Upper lobe of right lung (tissue), 1 donor: ENCODE measurements at regions not wholly inside any gene's neighbourhood (a gene's known extent, or its start where the extent isn't known, plus 50 kb on each side); places are given as distances from the start of the nearest gene placed in this dataset.

ENCODE experiments used
- ATAC-seq: fragments of 200-7000 bp; cut with Tn5 transposase; one replicate; pipeline ENCODE4 v1.9.1; 2020; ENCODE audit warnings: mild to moderate bottlenecking, moderate library complexity
- DNase-seq: peaks from one replicate; pipeline ENCODE4 v3.0.0-alpha.2; 2020
- H3K27ac ChIP-seq: fragments of 200-600 bp; one replicate; pipeline ENCODE4 v1.8.0; 2022
- H3K27me3 ChIP-seq: fragments of 200-600 bp; one replicate; pipeline ENCODE4 v1.8.0; 2022; ENCODE audit warnings: mild to moderate bottlenecking
- H3K36me3 ChIP-seq: fragments of 200-600 bp; one replicate; pipeline ENCODE4 v1.8.0; 2022
- H3K4me1 ChIP-seq: fragments of 200-600 bp; one replicate; pipeline ENCODE4 v1.8.0; 2022
- H3K4me3 ChIP-seq: fragments of 200-600 bp; one replicate; pipeline ENCODE4 v1.8.0; 2022; ENCODE audit warnings: mild to moderate bottlenecking
- H3K9me3 ChIP-seq: fragments of 200-600 bp; one replicate; pipeline ENCODE4 v1.8.0; 2022
- intact Hi-C: fragments of 100-400 bp; cut with DNase I; formaldehyde crosslinking; loops from one replicate; pipeline ENCODE4 v1.11.0; 2022
- TF ChIP-seq, protein P1 (sequence below): fragments of 200-600 bp; IDR thresholded peaks from one replicate; pipeline ENCODE4 v1.8.0; 2022; ENCODE audit warnings: antibody characterized with exemption
- donor health status: DM: no; HTN: yes; CAD: no; lungs with severe emphysema.

DNA sequence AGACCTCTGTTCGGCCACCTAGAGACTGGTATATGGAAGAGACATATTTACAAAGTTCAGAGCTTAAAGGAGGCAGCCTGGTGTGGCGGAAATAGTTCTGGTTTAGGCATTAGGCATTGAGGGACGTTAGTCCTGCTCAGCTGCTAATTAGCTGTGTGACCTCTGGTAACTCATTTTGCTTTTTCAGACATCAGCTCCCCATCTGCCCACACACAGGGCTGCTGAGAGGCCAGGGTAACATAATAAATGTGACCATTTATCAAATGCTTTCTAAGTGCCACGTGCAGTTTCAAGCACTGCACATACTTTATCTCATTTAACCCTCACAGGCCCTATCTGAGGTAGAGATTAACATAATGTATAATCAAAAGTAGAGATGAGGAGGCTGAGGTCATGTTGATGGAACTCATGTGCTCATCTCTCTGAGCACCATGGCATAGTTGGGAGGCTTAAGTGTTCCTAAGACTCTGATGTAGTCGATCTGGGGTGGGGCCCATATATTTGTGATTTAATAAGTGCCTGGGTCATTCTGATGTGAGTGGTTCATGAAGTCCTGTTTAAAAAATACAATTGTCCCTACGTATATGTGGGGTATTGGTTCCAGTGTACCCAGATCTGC lies 267.2 kb upstream of the PLXNA2 start:
- H3K27ac ChIP-seq, result no peak overlapping the region
- no peaks in the 10 kb centered on the region for H3K27me3 ChIP-seq
- TF ChIP-seq, protein P1, sequence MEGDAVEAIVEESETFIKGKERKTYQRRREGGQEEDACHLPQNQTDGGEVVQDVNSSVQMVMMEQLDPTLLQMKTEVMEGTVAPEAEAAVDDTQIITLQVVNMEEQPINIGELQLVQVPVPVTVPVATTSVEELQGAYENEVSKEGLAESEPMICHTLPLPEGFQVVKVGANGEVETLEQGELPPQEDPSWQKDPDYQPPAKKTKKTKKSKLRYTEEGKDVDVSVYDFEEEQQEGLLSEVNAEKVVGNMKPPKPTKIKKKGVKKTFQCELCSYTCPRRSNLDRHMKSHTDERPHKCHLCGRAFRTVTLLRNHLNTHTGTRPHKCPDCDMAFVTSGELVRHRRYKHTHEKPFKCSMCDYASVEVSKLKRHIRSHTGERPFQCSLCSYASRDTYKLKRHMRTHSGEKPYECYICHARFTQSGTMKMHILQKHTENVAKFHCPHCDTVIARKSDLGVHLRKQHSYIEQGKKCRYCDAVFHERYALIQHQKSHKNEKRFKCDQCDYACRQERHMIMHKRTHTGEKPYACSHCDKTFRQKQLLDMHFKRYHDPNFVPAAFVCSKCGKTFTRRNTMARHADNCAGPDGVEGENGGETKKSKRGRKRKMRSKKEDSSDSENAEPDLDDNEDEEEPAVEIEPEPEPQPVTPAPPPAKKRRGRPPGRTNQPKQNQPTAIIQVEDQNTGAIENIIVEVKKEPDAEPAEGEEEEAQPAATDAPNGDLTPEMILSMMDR, result no peak
- H3K9me3 ChIP-seq, result no peaks in the 10 kb centered on the region
- no peak for DNase-seq
- intact Hi-C loops, result no loop called here
- no peaks in the 10 kb centered on the region for H3K4me1 ChIP-seq
- ATAC-seq, result no peak
- no peaks in the 10 kb centered on the region for H3K36me3 ChIP-seq
- H3K4me3 ChIP-seq, result no peak overlapping the region

DNA sequence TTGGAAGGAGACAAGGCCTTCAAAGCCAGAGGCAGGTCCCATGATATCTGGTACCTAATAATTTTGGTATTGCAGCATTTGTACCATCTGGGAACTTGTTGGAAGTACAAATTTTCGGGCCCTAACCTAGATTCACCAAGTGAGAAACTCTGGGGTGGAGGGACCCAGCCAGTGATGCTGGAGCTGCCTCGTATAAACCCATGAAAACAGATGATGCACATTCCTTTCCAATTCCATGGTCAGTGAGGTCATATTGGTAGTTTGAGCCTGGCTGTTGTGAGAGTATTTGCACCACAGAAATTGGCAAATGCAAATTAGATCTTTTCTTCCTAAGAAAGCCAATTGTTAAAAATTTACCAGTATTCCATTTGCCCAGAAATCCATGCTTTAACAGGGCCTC lies 269.6 kb upstream of the PLXNA2 start:
- no peak for DNase-seq
- intact Hi-C loops, result no loop called here
- Histone ChIP-seq H3K36me3 (no peaks in the 10 kb centered on the region), H3K27me3 (no peaks in the 10 kb centered on the region), H3K9me3 (no peaks in the 10 kb centered on the region), H3K4me3 (no peak overlapping the region), H3K4me1 (no peaks in the 10 kb centered on the region), H3K27ac (no peak overlapping the region)
- ATAC-seq, result no peak
- TF ChIP-seq, protein P1, result no peak

DNA sequence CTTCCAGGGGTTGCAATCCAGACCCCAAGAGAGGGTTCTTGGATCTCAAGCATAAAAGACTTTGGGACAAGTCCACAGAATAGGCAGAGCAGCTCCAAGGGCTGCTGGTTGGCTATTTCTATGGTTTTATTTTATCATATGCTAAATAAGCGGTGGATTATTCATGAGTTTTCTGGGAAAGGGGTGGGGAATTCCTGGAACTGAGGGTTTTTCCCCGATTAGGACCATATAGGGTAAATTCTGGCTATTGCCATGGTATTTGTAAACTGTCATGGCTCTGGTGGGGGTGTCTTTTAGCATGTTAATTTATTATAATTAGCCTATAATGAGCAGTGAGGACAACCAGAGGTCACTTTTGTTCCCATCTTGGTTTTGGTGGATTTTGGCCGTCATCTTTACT lies 270.9 kb upstream of the PLXNA2 start:
- no peaks in the 10 kb centered on the region for H3K27me3 ChIP-seq
- H3K36me3 ChIP-seq, result no peaks in the 10 kb centered on the region
- H3K9me3 ChIP-seq, result no peaks in the 10 kb centered on the region
- no peaks in the 10 kb centered on the region for H3K4me1 ChIP-seq
- TF ChIP-seq, protein P1, result no peak
- intact Hi-C loops, result no loop called here
- no peak for ATAC-seq
- no peak for DNase-seq
- H3K4me3 ChIP-seq, result no peak overlapping the region
- H3K27ac ChIP-seq, result no peak overlapping the region

DNA sequence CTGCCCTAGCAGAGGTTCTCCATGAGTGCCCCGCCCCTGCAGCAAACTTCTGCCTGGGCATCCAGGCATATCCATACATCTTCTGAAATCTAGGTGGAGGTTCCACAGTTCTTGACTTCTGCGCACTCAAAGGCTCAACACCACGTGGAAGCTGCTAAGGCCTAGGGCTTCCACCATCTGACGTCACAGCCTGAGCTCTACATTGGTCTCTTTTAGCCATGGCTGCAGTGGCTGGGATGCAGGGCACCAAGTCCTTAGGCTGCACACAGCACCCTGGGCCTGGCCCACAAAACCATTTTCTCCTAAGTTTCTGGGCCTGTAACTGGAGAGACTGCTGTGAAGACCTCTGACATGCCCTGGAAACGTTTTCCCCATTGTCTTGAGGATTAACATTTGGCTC lies 272.6 kb upstream of the PLXNA2 start:
- H3K4me3 ChIP-seq, result no peak overlapping the region
- no peak for ATAC-seq
- H3K27ac ChIP-seq, result no peak overlapping the region
- H3K27me3 ChIP-seq, result no peaks in the 10 kb centered on the region
- no peaks in the 10 kb centered on the region for H3K36me3 ChIP-seq
- no peaks in the 10 kb centered on the region for H3K4me1 ChIP-seq
- DNase-seq, result no peak
- intact Hi-C loops, result no loop called here
- TF ChIP-seq, protein P1, result no peak
- no peaks in the 10 kb centered on the region for H3K9me3 ChIP-seq

DNA sequence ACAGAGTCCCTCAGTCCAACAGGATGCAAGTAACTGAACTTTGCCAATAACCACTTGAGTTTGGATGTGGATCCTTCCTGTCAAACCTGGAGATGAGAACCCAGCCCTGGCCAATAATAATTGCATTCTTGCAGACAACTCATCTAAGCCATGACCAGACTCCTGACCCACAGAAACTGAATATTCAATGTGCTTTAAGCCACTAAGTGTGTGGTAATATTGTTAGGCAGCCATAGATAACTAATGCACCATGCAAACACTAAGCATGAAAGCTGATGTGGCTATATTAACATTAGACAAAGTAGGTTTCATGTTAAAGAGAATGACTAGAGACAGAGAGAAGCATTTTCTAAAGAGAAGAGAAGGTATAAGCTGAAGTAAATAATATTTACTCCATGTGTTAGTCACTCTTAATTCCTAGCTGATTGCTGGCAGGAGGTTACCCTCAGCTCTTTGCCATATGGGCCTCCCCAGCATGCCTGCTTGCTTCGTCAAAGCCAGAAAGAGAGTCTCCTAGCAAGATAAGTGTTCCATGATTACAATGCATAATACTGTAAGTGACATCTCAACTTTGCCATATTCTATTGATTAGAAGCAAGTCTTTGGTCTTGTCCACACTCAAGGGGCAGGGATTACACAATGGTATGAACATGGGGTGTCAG lies 276.4 kb upstream of the PLXNA2 start:
- TF ChIP-seq, protein P1, result no peak
- ATAC-seq, result no peak

More for the DNA sequence above, 276.4 kb upstream of the PLXNA2 start:
- H3K36me3 ChIP-seq, result no peaks in the 10 kb centered on the region
- H3K27me3 ChIP-seq, result no peaks in the 10 kb centered on the region
- H3K27ac ChIP-seq, result no peak overlapping the region
- H3K4me3 ChIP-seq, result no peak overlapping the region
- no peaks in the 10 kb centered on the region for H3K4me1 ChIP-seq
- DNase-seq, result no peak
- intact Hi-C loops, result no loop called here
- H3K9me3 ChIP-seq, result no peaks in the 10 kb centered on the region
